H1 (cell line): ENCODE measurements at regions not wholly inside any gene's neighbourhood (a gene's known extent, or its start where the extent isn't known, plus 50 kb on each side); places are given as distances from the start of the nearest gene placed in this dataset.

Experiments used
- BCL11A ChIP-seq, 2 experiments: IDR thresholded peaks; one replicate each; pipeline ENCODE4 v1.6.1; 2011; ENCODE audit warnings: low read depth in 2 of 2, low read length in 2 of 2, mild to moderate bottlenecking in 2 of 2
- CEBPB ChIP-seq: IDR thresholded peaks from 2 replicates; pipeline ENCODE4 v1.6.1; 2012; ENCODE audit warnings: low read depth, low read length
- RXRA ChIP-seq: IDR thresholded peaks from 2 replicates; pipeline ENCODE4 v1.6.1; 2011; ENCODE audit warnings: low read depth, mild to moderate bottlenecking, low read length, moderate library complexity; ENCODE audit not compliant: insufficient read depth
- SIN3A ChIP-seq, 2 experiments: IDR thresholded peaks in 1 of 2; conservative IDR thresholded peaks in 1 of 2; 2 replicates each; pipeline ENCODE4 v1.6.1; 2011 to 2012; ENCODE audit warnings: low read length in 2 of 2, improper control_type of control experiment in 1 of 2, low read depth in 1 of 2, mild to moderate bottlenecking in 1 of 2
- TBP ChIP-seq: IDR thresholded peaks from 2 replicates; pipeline ENCODE4 v1.6.1; 2011; ENCODE audit warnings: low read depth, low read length, improper control_type of control experiment

GRCh38 chr11:106497822-106498221 lies 420.4 kb downstream of the AASDHPPT start (continued):
- no peak for TF ChIP-seq SIN3A (conservative IDR thresholded peaks at IDR 0.05 in 1 of 2, IDR thresholded peaks at IDR 0.05 in 1 of 2; ENCODE audit: low read depth in 1 of 2, low read length in 2 of 2)
- no peak for TF ChIP-seq RXRA
- no peak for TF ChIP-seq CEBPB
- no peak for TF ChIP-seq TBP
- no peak for TF ChIP-seq BCL11A (IDR thresholded peaks at IDR 0.05; ENCODE audit: low read depth in 2 of 2, low read length in 2 of 2)
